GM10266 (cell line): ENCODE measurements at regions not wholly inside any gene's neighbourhood (a gene's known extent, or its start where the extent isn't known, plus 50 kb on each side); places are given as distances from the start of the nearest gene placed in this dataset.

Experiments used
- DNase-seq: peaks from one replicate; pipeline ENCODE4 v3.0.0; 2012; ENCODE audit errors: extremely low spot score
- TF ChIP-seq, protein P1 (sequence below): IDR thresholded peaks from 2 replicates; pipeline ENCODE4 v1.5.1; 2012; ENCODE audit warnings: mild to moderate bottlenecking, low read depth; ENCODE audit not compliant: control insufficient read depth, insufficient read depth; ENCODE audit errors: missing control alignments

DNA sequence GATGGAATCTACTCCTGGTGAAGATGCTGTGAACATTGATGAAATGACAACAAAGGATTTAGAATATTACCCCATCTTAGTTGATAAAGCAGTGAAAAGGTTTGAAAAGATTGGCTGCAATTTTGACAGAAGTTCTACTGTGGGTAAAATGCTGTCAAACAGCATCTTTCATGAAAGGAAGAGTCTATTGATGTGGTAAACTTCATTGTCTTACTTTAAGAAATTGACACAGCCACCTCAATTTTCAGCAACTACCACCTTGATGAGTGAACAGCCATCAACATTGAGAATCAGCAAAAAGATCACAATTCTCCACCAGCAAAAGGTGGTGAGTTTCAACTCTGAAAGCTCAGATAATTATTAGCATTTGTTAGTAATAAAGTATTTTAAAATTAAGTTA is 310.3 kb upstream of the RBMS1 start:
- TF ChIP-seq, protein P1, sequence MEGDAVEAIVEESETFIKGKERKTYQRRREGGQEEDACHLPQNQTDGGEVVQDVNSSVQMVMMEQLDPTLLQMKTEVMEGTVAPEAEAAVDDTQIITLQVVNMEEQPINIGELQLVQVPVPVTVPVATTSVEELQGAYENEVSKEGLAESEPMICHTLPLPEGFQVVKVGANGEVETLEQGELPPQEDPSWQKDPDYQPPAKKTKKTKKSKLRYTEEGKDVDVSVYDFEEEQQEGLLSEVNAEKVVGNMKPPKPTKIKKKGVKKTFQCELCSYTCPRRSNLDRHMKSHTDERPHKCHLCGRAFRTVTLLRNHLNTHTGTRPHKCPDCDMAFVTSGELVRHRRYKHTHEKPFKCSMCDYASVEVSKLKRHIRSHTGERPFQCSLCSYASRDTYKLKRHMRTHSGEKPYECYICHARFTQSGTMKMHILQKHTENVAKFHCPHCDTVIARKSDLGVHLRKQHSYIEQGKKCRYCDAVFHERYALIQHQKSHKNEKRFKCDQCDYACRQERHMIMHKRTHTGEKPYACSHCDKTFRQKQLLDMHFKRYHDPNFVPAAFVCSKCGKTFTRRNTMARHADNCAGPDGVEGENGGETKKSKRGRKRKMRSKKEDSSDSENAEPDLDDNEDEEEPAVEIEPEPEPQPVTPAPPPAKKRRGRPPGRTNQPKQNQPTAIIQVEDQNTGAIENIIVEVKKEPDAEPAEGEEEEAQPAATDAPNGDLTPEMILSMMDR = no peak
- no peak for DNase-seq

GRCh38 chr2:160810406-160810805 is 316.8 kb upstream of the RBMS1 start:
- no peak for DNase-seq
- TF ChIP-seq, protein P1 = no peak

DNA sequence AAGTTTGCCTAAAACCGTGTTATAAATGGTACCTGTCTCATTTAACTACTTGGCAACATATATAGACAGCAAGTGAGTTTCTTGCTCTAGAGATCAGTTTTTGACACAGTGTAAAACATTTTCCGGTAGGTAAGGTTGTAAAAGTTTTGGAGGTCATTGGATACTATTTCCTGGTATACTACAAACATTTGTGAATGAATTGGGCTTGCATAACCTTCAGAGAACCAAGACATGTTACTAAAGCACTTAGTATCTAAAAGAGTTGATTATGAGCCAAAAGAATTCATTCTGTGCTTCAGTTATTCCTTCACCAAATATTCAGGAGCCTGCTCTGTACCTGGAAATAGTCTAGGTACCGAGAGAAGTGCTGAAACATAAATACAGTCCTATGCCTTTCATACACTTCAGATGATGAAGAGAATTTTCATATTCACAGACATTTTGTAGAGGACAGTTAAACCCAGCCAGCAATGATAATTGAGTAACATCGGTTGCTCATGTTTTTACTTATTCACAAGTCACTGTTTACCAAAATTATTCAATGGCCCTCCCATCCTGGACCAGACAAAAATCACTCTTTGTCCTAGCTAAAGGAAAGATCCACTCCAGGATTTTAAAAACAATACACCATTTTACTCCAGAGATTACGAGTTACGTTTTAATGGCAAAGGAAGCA is 319.4 kb upstream of the RBMS1 start:
- DNase-seq = no peak

GRCh38 chr2:160813506-160813858 is 319.9 kb upstream of the RBMS1 start:
- TF ChIP-seq, protein P1 = no peak
- DNase-seq = no peak

More for the DNA sequence above, 319.4 kb upstream of the RBMS1 start:
- TF ChIP-seq, protein P1 = no peak

DNA sequence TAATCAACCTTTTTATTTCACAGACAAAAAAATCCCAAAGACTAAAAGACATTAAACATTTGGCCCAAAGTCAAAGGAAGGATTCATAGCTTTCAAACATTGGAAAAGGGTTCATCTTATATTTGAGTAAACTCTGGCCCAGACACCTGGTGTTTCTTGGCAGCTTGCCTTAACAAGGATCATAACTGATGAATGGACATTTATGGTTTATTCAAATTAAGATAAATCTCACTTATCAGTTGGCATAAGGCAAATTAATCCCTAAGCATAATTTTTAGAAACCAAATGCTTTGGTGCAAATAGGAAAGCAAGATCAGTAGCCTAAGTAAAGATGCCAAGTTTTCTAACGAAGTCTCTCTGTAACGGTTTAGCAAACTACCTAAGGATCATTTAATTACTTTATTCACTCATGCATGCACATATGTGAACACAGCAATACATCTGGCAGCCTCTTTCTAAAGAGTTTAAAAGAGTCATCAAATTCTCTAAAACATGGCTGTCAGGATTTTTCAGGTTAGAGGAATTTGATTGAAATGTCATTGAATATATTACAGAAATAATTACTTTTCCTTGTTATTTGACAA is 323.4 kb upstream of the RBMS1 start:
- no peak for DNase-seq
- TF ChIP-seq, protein P1 = no peak

GRCh38 chr2:160820691-160821090 is 327.1 kb upstream of the RBMS1 start:
- no peak for DNase-seq
- TF ChIP-seq, protein P1 = no peak

GRCh38 chr2:160822006-160822405 is 328.4 kb upstream of the RBMS1 start:
- TF ChIP-seq, protein P1 = no peak
- DNase-seq = no peak
